Endothelial cell of umbilical vein (primary cell): ENCODE measurements at regions not wholly inside any gene's neighbourhood (a gene's known extent, or its start where the extent isn't known, plus 50 kb on each side); places are given as distances from the start of the nearest gene placed in this dataset.

Source experiments
- BruUV-seq: library from RNA; stranded (reverse); fragments of 400-500 nt; replicated peaks from 2 replicates; lab custom pipeline; 2021; lab: Mats Ljungman, UMichigan
- CTCF ChIA-PET: fragments of 300-600, 350-600 bp; sonication (Branson Sonifier 250); formaldehyde crosslinking; loops from one replicate; lab custom pipeline; 2021; ENCODE audit warnings: antibody characterized with exemption, inconsistent platforms; lab: Charles Lee
- POLR2A ChIA-PET: fragments of 300-600, 350-600 bp; sonication (Branson Sonifier 250); formaldehyde crosslinking; loops from one replicate; lab custom pipeline; 2021; ENCODE audit warnings: antibody characterized with exemption, inconsistent platforms; lab: Charles Lee
- DNase-seq: peaks from one replicate; pipeline ENCODE4 v3.0.0-alpha.2; 2011; ENCODE audit warnings: low read depth, low spot score
- FAIRE-seq: peaks from 2 replicates; lab custom pipeline; 2011; peaks lifted over from hg19 to GRCh38; lab: Jason Lieb, UNC
- H2AFZ ChIP-seq: 2 replicates; pipeline ENCODE4 v1.6.0; 2012; ENCODE audit warnings: low read depth, low read length, control low read depth, inconsistent platforms
- H3K27ac ChIP-seq: 2 replicates; pipeline ENCODE4 v1.5.1; 2011; ENCODE audit warnings: low read depth, mild to moderate bottlenecking, control low read depth, low read length, moderate library complexity; ENCODE audit not compliant: insufficient read depth
- H3K27me3 ChIP-seq, 2 experiments: 2 replicates each; pipeline versions ENCODE4 v1.6.0 to v1.6.1; 2011; ENCODE audit warnings: low read length in 2 of 2, mixed read lengths in 1 of 2; ENCODE audit not compliant: control insufficient read depth in 2 of 2, insufficient read depth in 2 of 2
- H3K36me3 ChIP-seq, 2 experiments: 2 replicates in 1 of 2; 3 replicates in 1 of 2; pipeline ENCODE4 v1.5.1; 2011; ENCODE audit warnings: low read length in 2 of 2, mild to moderate bottlenecking in 1 of 2, moderate library complexity in 1 of 2; ENCODE audit not compliant: control insufficient read depth in 2 of 2, insufficient read depth in 2 of 2; ENCODE audit errors: extremely low read depth in 1 of 2
- H3K4me1 ChIP-seq: 3 replicates; pipeline ENCODE4 v1.5.1; 2011; ENCODE audit warnings: mild to moderate bottlenecking, low read length; ENCODE audit not compliant: control insufficient read depth, insufficient read depth; ENCODE audit errors: extremely low read depth
- H3K4me2 ChIP-seq: 2 replicates; pipeline ENCODE4 v1.6.1; 2011; ENCODE audit warnings: low read length, control low read depth, mixed read lengths; ENCODE audit not compliant: insufficient read depth
- H3K4me3 ChIP-seq, 3 experiments: fragments of 200-600 bp in 1 of 3; sonication (generic), shearing (Covaris generic) in 1 of 3; replicated peaks in 1 of 3; 2 replicates each; pipeline ENCODE4 v1.5.1; 2011 to 2016; ENCODE audit warnings: control low read depth in 3 of 3, low read length in 3 of 3, mild to moderate bottlenecking in 2 of 3, inconsistent platforms in 1 of 3, low read depth in 1 of 3, moderate library complexity in 1 of 3; ENCODE audit not compliant: insufficient read depth in 1 of 3
- H3K79me2 ChIP-seq: 2 replicates; pipeline ENCODE4 v1.6.0; 2012; ENCODE audit warnings: low read length, inconsistent platforms; ENCODE audit not compliant: control insufficient read depth, insufficient read depth
- H3K9ac ChIP-seq: replicated peaks from 2 replicates; pipeline ENCODE3; 2011; ENCODE audit warnings: low read length, control low read depth; ENCODE audit not compliant: insufficient read depth; ENCODE audit errors: extremely low read depth
- H3K9me1 ChIP-seq: replicated peaks from 3 replicates; pipeline ENCODE4 v1.6.0; 2011; ENCODE audit warnings: mild to moderate bottlenecking, low read length; ENCODE audit not compliant: control insufficient read depth, insufficient read depth; ENCODE audit errors: extremely low read depth
- H3K9me3 ChIP-seq: replicated peaks from 2 replicates; pipeline ENCODE4 v1.5.1; 2012; ENCODE audit warnings: low read length, inconsistent platforms; ENCODE audit not compliant: control insufficient read depth, insufficient read depth
- H4K20me1 ChIP-seq: replicated peaks from 2 replicates; pipeline ENCODE3; 2011; ENCODE audit warnings: mild to moderate bottlenecking, low read length; ENCODE audit not compliant: control insufficient read depth, insufficient read depth; ENCODE audit errors: extremely low read depth
- EZH2 ChIP-seq: IDR thresholded peaks from 2 replicates; pipeline ENCODE4 v1.6.1; 2012; ENCODE audit warnings: borderline replicate concordance, low read depth, mild to moderate bottlenecking, moderate library complexity, low read length, inconsistent platforms; ENCODE audit not compliant: severe bottlenecking
- FOS ChIP-seq: IDR thresholded peaks from 2 replicates; pipeline ENCODE4 v1.6.1; 2011; ENCODE audit warnings: mild to moderate bottlenecking, low read length, moderate library complexity, borderline replicate concordance; ENCODE audit not compliant: insufficient read depth
- GATA2 ChIP-seq: IDR thresholded peaks from 2 replicates; pipeline ENCODE4 v1.7.0; 2011; ENCODE audit warnings: low read depth, mild to moderate bottlenecking, moderate library complexity, mixed read lengths, low read length; ENCODE audit not compliant: insufficient read length, insufficient read depth
- JUN ChIP-seq: IDR thresholded peaks from 2 replicates; pipeline ENCODE4 v1.6.1; 2011; ENCODE audit warnings: borderline replicate concordance, low read depth; ENCODE audit not compliant: insufficient read length, insufficient read depth
- MYC ChIP-seq: IDR thresholded peaks from one replicate; pipeline ENCODE4 v1.6.1; 2011; ENCODE audit warnings: mild to moderate bottlenecking, low read depth, low read length
- POLR2A ChIP-seq: IDR thresholded peaks from 2 replicates; pipeline ENCODE4 v1.6.1; 2012; ENCODE audit warnings: low read depth, mild to moderate bottlenecking, control low read depth, low read length
- POLR2AphosphoS5 ChIP-seq: IDR thresholded peaks from 2 replicates; pipeline ENCODE4 v1.6.1; 2012; ENCODE audit warnings: low read depth, mild to moderate bottlenecking, control low read depth, low read length, moderate library complexity; ENCODE audit not compliant: insufficient read depth
- dilution Hi-C: fragments of 300-500 bp; cut with MboI; formaldehyde crosslinking; loops from one replicate; pipeline ENCODE4 v1.15.0; 2019; ENCODE audit warnings: low sequenced_read_pairs; ENCODE audit not compliant: extremely low pct_ligation_motif_present
- intact Hi-C: fragments of 100-400 bp; cut with micrococcal nuclease; formaldehyde crosslinking; loops from one replicate; pipeline ENCODE4 v1.10.0; 2022
- TF ChIP-seq, protein P1 (sequence below): IDR thresholded peaks from 2 replicates; pipeline ENCODE4 v1.6.1; 2011; ENCODE audit not compliant: insufficient read depth, insufficient read length
- TF ChIP-seq, protein P2 (sequence below), 2 donors: IDR thresholded peaks; 1 replicate in 1 of 2; 2 replicates in 1 of 2; pipeline ENCODE4 v1.5.1; 2011; ENCODE audit warnings: low read length in 2 of 2, mild to moderate bottlenecking in 2 of 2, moderate library complexity in 2 of 2, control low read depth in 1 of 2, inconsistent platforms in 1 of 2, low read depth in 1 of 2; ENCODE audit not compliant: insufficient read depth in 1 of 2; ENCODE audit errors: extremely low read depth in 1 of 2

DNA sequence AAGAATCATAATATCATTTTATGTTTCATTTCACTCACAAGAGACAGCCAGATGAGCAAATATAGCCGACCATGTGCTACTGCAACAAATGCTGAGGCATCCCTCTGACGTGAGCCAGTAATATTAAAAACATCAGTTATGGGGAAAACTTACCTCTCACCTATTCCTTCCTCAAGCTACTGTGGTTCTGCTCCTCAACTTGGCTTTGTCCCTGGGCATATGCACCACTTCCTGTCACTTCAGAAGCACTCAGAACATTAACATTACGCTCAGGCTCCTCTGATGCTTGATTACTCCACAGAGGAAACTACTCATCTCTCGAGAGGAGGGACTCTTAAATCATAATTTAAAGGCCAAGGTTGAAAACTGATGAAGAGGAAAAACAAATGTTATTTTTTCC is 457.0 kb upstream of the ALCAM start:
- H3K4me2 ChIP-seq: peak overlapping the region; percentile 85
- H3K9me1 ChIP-seq: no peaks in the 10 kb centered on the region
- H3K27me3 ChIP-seq: no peaks in the 10 kb centered on the region
- no TSS peak for BruUV-seq
- H3K36me3 ChIP-seq: no peaks in the 10 kb centered on the region
- dilution Hi-C loops (no loop called here), intact Hi-C loops (loop anchor here (1.0 to 5.0 kb wide), 3 partner anchors 281 to 608 kb away; partner anchors contain the start of gene ALCAM)
- DNase-seq: peak; percentile 59
- H3K4me1 ChIP-seq: peaks cover 29% of the 10 kb centered on the region
- CTCF ChIA-PET: interaction anchor here (0.6 to 1.4 kb wide), 5 partner anchors 30 to 460 kb away, joined by 3 to 4 read pairs (median 3); no protein-coding TSS in a partner anchor
- FAIRE-seq: peak; percentile 82
- H3K4me3 ChIP-seq: peak overlapping the region in 1 of 3 experiments; percentile 52
- peak overlapping the region; percentile 83 for H3K9ac ChIP-seq
- peak overlapping the region; percentile 99 for H3K27ac ChIP-seq
- peaks cover 13% of the 10 kb centered on the region for H3K79me2 ChIP-seq
- H3K9me3 ChIP-seq: peaks cover 3% of the 10 kb centered on the region
- no peaks in the 10 kb centered on the region for H4K20me1 ChIP-seq
- TF ChIP-seq FOS (peak; percentile 33), EZH2 (no peak), JUN (no peak), GATA2 (peak; percentile 32), POLR2AphosphoS5 (no peak), POLR2A (peak; percentile 48), MYC (no peak)
- TF ChIP-seq, protein P1, sequence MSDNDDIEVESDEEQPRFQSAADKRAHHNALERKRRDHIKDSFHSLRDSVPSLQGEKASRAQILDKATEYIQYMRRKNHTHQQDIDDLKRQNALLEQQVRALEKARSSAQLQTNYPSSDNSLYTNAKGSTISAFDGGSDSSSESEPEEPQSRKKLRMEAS: no peak
- TF ChIP-seq, protein P2, sequence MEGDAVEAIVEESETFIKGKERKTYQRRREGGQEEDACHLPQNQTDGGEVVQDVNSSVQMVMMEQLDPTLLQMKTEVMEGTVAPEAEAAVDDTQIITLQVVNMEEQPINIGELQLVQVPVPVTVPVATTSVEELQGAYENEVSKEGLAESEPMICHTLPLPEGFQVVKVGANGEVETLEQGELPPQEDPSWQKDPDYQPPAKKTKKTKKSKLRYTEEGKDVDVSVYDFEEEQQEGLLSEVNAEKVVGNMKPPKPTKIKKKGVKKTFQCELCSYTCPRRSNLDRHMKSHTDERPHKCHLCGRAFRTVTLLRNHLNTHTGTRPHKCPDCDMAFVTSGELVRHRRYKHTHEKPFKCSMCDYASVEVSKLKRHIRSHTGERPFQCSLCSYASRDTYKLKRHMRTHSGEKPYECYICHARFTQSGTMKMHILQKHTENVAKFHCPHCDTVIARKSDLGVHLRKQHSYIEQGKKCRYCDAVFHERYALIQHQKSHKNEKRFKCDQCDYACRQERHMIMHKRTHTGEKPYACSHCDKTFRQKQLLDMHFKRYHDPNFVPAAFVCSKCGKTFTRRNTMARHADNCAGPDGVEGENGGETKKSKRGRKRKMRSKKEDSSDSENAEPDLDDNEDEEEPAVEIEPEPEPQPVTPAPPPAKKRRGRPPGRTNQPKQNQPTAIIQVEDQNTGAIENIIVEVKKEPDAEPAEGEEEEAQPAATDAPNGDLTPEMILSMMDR (IDR thresholded peaks at IDR 0.05; ENCODE audit: extremely low read depth in 1 of 2, insufficient read depth in 1 of 2, low read depth in 1 of 2, low read length in 2 of 2): no peak
- H2AFZ ChIP-seq: peak overlapping the region; percentile 75
- POLR2A ChIA-PET: interaction anchor here (1.7 kb wide), 1 partner anchor 457 kb away, joined by 7 read pairs; the partner anchor contains the start of gene ALCAM
